BE2C (cell line): ENCODE measurements at regions not wholly inside any gene's neighbourhood (a gene's known extent, or its start where the extent isn't known, plus 50 kb on each side); places are given as distances from the start of the nearest gene placed in this dataset.
A peak's percentile ranks its signal among the peaks of the same experiment; 100 is the strongest.

ENCODE experiments used
- DNase-seq: peaks from one replicate; pipeline ENCODE4 v3.0.0-alpha.2; 2020
- H3K27me3 ChIP-seq: fragments of 250-450 bp; sonication (Bioruptor Pico); 2 replicates; pipeline ENCODE4 v1.5.1; 2020; ENCODE audit warnings: mild to moderate bottlenecking
- H3K36me3 ChIP-seq: fragments of 250-450 bp; sonication (Bioruptor Pico); 2 replicates; pipeline ENCODE4 v1.5.1; 2020; ENCODE audit warnings: mild to moderate bottlenecking
- H3K4me1 ChIP-seq: fragments of 250-450 bp; sonication (Bioruptor Pico); 2 replicates; pipeline ENCODE4 v1.5.1; 2020
- H3K4me3 ChIP-seq: 2 replicates; pipeline ENCODE4 v1.5.1; 2011; ENCODE audit warnings: low read depth, low read length
- H3K9me3 ChIP-seq: fragments of 250-450 bp; sonication (Bioruptor Pico); 2 replicates; pipeline ENCODE4 v1.5.1; 2020
- CTCF ChIP-seq: IDR thresholded peaks from 2 replicates; pipeline ENCODE4 v1.5.1; 2012; ENCODE audit warnings: mild to moderate bottlenecking, low read depth, low read length

- Histone ChIP-seq H3K27me3 (no peaks in the 10 kb centered on the region), H3K4me1 (peaks cover 22% of the 10 kb centered on the region), H3K9me3 (no peaks in the 10 kb centered on the region), H3K36me3 (no peaks in the 10 kb centered on the region), H3K4me3 (no peak overlapping the region)
- no peak for TF ChIP-seq CTCF
- DNase-seq, result no peak
Measured at GRCh38 chr4:41851621-41852020, 83.6 kb upstream of the TMEM33 start.

GRCh38 chr4:41844327-41844726, 90.9 kb upstream of the TMEM33 start:
- no peak for TF ChIP-seq CTCF
- no peak overlapping the region for H3K4me3 ChIP-seq
- H3K9me3 ChIP-seq, result no peaks in the 10 kb centered on the region
- peaks cover 14% of the 10 kb centered on the region for H3K4me1 ChIP-seq
- H3K36me3 ChIP-seq, result no peaks in the 10 kb centered on the region
- DNase-seq, result no peak
- H3K27me3 ChIP-seq, result no peaks in the 10 kb centered on the region

- Histone ChIP-seq H3K4me1 (peaks cover 20% of the 10 kb centered on the region), H3K27me3 (no peaks in the 10 kb centered on the region), H3K4me3 (no peak overlapping the region), H3K36me3 (no peaks in the 10 kb centered on the region), H3K9me3 (no peaks in the 10 kb centered on the region; the same call in 1 of the 2 replicates)
- no peak for TF ChIP-seq CTCF
- no peak for DNase-seq
Measured at GRCh38 chr4:41839916-41840854, 91.7 kb upstream of the PHOX2B start.

GRCh38 chr4:41838590-41838989, 90.1 kb upstream of the PHOX2B start:
- TF ChIP-seq CTCF, result no peak
- H3K36me3 ChIP-seq, result no peaks in the 10 kb centered on the region; the same call in 1 of the 2 replicates
- H3K4me3 ChIP-seq, result no peak overlapping the region
- H3K4me1 ChIP-seq, result peaks cover 31% of the 10 kb centered on the region
- no peaks in the 10 kb centered on the region; the same call in 1 of the 2 replicates for H3K9me3 ChIP-seq
- H3K27me3 ChIP-seq, result no peaks in the 10 kb centered on the region
- DNase-seq, result no peak

GRCh38 chr4:41835321-41835995, 86.9 kb upstream of the PHOX2B start:
- no peak for TF ChIP-seq CTCF
- H3K4me3 ChIP-seq, result no peak overlapping the region
- peaks cover 56% of the 10 kb centered on the region for H3K4me1 ChIP-seq
- no peaks in the 10 kb centered on the region for H3K27me3 ChIP-seq
- no peaks in the 10 kb centered on the region; the same call in 1 of the 2 replicates for H3K9me3 ChIP-seq
- H3K36me3 ChIP-seq, result no peaks in the 10 kb centered on the region; the same call in 1 of the 2 replicates
- DNase-seq, result peak; percentile 88

GRCh38 chr4:41832961-41833360, 84.4 kb upstream of the PHOX2B start:
- TF ChIP-seq CTCF, result no peak
- H3K9me3 ChIP-seq, result no peaks in the 10 kb centered on the region; the same call in 1 of the 2 replicates
- no peaks in the 10 kb centered on the region; the same call in 1 of the 2 replicates for H3K36me3 ChIP-seq
- H3K4me1 ChIP-seq, result peaks cover 48% of the 10 kb centered on the region
- no peaks in the 10 kb centered on the region for H3K27me3 ChIP-seq
- DNase-seq, result no peak
- no peak overlapping the region for H3K4me3 ChIP-seq
